ENCODE measurements at regions not wholly inside any gene's neighbourhood (a gene's known extent, or its start where the extent isn't known, plus 50 kb on each side); places are given as distances from the start of the nearest gene placed in this dataset.
"Not testable (repeated sequence)": the region's sequence is repeated elsewhere in the genome, so short reads cannot be mapped to it uniquely, and the experiment has no call there.

DNA sequence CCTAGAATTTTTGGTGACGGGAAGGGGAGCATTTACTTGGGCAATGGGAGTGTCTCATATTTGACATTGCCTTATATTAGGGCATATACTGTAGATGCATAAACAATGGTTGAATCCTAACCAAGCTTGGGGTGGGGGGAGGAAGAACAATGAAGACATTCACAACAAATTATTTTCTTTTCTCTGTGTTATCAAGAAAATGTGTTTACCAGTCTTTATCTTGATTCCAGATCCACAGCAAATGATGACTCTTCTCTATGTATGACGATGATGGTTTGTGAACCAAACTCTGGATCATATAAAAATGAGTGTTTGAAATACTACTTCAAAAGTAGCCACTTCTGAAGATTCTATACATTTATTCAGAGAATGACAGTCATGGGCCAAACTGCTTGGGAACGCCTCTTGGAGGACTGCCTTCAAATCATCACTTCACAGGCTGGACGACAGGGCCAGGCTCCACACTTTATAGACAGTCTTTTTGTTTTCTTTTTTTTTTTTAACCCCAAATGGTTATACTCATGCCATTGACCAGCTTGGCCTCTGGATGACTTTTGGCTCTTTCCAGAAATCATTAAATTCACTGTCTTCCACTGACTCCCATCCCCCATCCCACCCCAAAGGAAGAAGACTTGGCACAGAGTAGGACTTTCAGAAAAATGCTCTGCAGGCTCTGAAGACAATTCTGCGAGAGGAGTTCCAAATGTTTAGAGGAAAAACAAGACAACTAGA lies 123.8 kb upstream of the LIFR start:
- no peak for DNase-seq
- ATAC-seq: no peak

DNA sequence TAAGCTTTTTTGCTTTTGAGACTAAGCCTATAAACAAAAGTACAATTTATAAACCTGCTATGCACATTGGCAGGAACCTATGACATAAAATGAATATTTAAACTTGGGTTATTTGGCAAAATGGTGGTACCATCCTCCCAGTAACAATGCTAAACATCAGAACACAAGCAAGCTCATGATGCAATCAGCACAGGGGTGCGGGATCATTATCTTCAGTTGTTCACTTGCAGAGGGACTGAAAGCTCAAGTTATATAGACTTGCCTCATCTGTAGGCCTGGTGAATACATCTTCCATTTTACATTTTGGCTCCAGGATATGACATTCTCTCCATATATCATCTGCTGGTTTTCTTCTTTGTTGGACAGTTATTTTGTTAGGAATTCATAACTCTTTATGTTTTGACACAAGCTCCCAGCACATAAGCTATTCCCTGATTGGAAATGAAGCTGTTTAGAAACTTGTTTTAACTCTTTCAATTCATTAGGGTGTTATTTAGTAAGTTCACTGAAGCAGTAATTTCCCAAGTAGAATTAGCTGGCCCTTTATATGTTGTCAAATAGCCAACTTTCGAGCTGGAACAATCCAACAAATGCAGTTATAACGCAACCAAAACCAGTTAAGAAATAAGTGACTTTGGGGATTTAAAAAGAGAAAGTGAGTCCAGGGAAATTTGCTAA lies 124.7 kb upstream of the LIFR start:
- no peak for DNase-seq

DNA sequence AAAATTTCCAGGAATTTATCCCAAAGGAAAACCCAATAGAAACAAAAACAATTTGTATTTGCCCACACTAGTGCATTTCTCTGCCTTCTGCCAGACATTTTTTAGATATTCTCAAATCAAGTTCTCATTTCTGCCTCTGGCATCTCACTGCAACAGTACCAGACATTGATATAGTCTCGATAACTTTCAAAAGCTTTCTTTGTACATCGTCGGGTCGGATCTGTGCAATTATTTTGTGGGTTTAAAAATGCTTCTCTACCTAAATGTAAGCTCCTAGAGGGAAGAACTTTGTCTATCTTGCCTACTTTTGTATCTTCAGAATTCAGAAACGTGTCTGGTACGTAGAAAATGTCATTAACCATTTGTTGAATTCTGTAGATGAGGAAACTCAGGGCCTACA lies 125.5 kb upstream of the LIFR start:
- DNase-seq: no peak
- ATAC-seq: no peak

More for the DNA sequence above, 124.7 kb upstream of the LIFR start:
- no peak for ATAC-seq

DNA sequence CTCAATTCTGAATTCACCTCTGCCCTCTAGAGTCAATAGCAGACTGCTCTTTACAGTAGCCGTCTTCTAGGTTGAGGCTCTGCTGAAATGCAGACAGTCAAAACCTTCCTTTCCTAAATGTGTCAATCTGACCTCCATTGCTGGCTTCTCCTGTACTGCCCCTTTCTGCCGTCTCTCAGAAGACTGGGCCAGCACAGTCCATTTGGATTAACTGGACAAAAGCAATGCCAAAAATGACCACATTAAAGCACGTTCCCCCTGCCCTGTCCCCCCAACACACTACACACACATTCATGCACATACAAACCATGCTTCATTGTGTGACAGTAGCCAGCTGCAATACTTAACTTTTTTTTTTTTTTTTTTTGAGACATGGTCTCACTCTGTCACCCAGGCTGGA lies 130.2 kb upstream of the LIFR start:
- ATAC-seq: no peak
- DNase-seq: no peak

DNA sequence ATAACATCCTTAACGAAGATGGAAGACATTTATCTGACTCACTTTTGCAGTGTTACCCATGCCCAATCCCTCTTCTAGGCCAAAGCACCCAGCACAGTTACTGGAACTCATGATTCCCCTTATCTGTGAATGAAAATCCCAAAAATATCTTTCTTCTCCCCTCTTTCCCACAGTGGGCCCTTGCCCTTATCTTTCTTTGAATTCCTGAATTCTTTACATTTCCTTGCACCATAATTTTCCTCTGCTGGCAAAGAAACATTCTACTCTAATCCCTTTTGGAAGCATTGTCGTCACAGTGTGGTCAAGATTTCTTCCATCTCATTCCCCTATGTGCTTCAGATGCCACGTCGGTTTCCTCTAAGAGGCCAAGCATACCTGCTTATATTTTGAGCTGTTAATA lies 135.9 kb upstream of the LIFR start:
- ATAC-seq (no peak), DNase-seq (no peak)

DNA sequence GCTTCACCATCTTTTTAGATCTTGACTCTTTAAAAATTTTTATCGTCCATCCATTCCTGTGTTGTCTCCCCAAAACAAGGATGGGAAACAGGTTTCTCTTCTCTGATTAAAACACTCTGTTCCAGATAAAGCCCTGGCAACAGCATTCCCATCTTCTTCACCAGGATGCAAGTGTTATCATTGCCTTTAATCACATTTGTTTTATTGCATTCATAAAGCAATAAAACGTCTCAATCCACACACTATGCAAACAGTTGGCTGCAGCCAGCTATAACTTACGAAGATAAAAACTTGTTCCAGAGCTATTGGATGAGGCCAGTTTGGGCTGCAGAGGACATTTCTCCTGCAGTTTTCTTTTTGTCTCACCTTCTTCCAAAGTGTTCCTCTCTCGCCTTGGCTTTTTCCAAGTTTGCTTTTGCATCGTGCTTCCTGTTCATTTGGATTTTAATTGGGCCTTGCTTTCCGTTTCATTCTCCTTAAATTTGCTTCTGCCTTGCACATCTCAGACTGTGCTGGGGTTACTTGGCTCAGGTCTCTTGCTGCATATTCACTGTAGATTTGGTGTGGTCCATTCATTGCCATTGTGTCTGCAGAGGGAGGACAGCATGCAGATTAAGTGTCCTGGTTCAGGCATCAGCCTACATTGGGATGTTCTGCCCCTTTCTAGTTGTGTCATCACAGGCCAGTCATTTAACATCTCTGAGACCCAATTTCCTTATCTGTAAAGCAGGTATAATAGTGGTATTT lies 136.5 kb upstream of the LIFR start:
- DNase-seq: no peak
- no peak for ATAC-seq

DNA sequence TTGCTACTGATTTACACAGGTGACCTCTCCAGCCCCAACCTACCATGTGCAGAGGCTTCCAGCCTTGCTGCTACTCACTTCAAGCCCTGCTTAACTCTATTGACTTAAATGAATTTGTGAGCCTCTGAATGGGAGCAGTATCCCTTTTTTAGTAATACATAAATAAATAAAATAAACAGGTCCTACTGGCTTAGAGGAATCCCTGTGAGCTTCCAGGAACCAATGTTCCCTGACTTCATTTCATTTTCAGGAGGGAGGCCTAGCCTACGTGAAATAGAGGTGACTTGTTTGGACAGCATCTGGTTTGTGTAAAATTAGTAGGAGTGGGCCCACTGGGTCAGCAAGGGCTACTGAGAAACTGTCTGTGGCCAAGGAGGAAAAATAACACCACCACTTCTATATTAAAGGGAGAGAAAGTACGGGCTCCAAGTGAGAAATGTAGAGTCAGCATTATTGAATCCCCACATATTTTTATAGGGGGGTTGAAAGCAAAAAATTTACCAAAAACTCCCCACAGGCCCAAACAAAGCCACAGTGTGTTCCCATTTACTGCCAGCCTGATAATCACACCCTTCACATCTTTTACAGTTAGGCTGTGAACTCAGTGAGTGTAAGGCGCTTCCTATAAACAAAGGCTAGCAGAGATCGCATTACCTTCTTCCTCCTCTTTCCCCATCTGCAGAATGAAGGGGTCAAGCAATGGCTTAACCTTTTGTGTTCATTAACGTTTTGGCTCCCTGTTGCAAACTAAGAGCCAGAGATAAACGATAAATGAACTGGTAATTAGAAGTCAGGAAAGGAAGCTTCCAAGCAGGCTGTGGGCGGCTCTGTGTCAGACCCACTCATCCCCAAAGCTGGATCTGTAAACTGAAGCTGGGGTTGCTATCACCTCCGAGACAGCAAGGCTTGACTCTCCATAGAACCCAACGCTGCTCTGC lies 138.8 kb upstream of the LIFR start:
- ATAC-seq: no peak
- DNase-seq: no peak

DNA sequence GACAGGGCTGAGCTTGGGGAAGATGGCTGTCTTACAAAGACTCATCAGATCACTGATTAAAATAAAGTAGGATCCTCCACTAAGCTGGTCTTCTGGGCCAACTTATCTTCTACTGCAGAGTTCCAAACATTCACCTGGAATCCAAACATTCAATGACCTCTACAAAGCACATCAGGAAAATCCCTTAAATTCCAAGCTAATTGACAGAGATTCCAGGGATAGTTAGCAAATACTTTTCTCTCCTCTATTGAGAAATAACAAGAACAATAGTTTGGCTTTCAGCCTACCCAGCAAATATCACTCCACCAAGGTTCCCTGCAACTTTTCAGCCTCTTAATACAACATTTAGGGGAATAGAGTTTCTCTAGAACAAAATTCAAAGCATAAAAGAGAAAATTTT lies 140.6 kb upstream of the LIFR start:
- no peak for DNase-seq
- no peak for ATAC-seq

DNA sequence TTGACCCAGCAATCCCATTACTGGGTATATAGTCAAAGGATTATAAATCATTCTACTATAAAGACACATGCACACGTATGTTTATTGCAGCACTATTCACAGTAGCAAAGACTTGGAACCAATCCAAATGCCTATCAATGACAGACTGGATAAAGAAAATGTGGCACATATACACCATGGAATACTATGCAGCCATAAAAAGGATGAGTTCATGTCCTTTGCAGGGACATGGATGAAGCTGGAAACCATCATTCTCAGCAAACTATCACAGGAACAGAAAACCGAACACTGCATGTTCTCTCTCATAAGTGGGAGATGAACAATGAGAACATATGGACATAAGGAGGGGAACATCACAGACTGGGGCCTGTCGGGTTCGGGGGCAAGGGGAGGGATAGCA lies 140.3 kb upstream of the OSMR start:
- DNase-seq, ATAC-seq: not testable (repeated sequence)

DNA sequence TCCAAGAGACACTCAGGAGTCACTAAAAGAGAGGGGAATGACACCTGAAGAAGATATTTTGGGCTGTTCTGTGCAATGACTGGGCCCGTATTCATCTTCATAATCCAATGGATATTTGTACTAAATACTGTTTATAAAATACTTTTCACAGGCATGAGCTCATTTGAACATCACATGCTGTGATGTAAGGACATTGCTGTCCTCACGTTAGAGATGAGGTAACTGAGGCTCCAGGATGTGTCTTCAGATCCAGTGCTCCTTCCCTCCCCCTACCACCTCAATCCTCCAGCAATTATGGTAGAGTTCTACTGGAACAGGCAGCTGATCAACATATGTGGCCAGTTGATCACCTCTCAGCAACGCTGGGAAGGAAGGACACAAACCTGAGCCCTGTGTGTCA lies 139.4 kb upstream of the OSMR start:
- DNase-seq: no peak
- no peak for ATAC-seq

DNA sequence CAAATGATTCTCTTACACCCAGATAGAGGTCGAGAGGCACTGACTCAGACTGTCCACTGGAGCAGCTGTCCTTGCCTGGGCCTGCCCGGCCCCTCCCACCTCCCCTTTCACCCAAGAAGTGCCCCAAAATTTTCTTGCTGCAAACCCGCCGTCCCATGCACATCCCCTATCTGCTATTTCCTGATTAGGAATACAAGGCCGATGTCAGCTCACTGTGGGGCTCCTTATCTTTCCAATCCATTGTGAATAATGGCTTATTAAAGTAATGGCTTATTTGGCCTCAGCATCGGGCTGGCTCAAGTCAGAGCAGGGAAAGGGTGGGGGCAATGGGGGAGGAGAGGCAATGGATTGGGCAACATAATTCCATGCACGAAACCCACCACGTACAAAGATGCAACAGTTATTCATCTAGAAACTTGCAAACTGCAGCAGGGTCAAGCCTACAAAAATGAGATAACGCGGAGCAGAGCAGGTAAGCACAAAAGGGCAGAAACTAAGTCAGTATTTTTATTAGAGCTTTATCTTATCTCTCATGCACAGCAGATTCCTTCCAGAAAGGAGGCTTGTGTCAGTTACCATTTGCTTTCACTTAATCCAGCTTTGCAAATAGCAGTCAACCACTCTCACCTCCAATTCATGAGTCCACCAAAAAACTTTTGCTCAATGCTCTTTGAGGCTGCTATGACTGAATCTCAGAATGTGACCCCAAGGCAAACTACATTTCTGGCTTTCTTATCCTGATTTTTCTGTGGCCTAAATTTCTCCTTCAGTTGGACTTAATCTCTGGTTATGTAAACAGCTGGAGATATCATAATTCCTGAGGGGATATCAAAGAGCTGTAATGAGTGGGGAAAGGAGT lies 138.2 kb upstream of the OSMR start:
- DNase-seq (no peak), ATAC-seq (no peak)

DNA sequence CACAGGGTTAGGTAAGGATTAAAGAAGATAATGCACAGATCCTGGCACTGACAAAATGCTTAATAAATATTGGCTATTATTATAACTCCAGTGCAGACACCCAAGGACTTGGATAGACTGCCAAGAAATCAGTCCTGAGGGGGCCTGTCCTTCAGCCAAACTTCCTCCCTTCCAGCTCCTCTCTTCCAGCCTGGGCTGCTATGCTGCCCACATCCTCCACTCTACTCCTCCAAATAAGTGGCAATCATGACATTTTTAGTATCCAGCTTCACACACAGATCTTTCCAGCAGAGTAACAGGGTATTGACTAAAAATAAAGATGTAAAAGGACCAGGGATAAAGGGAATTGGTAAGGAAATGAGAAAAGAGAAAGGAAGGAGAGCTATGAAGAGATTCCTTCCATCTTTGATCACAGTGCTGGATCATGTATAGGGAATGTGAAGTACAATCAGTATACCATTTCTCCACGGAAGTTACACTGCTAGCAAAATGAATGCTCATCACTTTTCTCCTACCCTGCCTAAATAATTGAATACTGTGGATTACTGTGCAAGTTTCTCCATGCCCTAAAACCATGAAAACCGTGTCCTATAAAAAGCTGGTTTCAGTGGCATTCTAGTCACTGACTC lies 136.0 kb upstream of the OSMR start:
- ATAC-seq (no peak), DNase-seq (no peak)

DNA sequence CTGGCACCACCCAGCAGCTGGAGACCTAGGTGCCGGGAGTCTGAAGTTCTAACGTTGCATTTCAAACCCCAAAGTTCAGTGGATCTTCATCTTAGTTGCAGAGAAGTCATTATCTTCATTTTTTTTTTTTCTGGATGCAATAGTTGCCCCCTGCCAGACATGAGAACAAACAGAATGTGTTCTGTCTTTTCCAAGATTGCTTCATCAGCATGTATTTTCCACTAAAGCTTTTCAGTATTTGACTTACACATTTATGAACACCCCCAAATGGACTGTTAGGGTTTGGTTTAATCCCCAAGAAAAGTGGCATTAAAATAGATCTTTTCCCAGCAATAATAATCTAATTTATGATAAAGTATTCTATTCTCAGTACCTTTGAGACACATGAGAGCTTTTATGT lies 135.2 kb upstream of the OSMR start:
- ATAC-seq (no peak), DNase-seq (no peak)

DNA sequence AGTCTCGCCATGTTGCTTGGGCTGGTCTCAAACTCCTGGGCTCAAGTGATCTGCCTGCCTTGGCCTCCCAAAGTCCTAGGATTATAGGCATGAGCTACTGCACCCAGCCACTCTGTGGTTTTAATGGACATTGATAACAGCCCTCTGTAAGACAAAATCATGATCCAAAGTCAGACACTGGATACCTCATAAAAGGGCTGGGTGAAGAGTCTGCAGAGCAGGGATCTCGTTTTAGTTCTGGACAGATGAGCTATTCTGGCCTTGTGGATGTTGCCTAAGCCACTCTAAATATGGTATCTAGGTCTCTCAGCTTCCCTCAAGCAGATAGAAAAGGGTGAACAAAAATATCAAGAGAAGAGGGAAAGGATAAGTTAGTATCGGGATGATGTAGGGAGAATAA lies 133.4 kb upstream of the OSMR start:
- DNase-seq: no peak
- ATAC-seq: no peak

DNA sequence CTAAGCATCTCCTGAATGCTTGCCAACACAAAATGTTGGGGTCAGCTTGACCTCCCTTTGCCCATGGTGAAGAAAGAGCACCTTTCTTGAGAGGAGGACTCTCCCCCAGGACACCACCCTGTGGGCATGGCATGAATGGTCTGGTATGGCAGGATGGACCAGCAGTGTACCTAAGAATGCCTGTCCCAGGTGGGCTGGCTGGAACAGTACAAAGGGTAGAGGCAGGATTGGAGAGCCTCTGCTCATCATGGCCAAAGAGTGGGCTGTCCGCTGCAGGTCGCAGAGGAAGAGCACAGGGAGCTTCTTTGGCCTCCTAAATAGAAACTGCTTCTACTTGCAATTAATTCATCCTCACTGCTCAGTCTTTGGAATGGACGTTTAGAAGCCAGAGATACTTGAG lies 131.6 kb upstream of the OSMR start:
- no peak for ATAC-seq
- DNase-seq: no peak

DNA sequence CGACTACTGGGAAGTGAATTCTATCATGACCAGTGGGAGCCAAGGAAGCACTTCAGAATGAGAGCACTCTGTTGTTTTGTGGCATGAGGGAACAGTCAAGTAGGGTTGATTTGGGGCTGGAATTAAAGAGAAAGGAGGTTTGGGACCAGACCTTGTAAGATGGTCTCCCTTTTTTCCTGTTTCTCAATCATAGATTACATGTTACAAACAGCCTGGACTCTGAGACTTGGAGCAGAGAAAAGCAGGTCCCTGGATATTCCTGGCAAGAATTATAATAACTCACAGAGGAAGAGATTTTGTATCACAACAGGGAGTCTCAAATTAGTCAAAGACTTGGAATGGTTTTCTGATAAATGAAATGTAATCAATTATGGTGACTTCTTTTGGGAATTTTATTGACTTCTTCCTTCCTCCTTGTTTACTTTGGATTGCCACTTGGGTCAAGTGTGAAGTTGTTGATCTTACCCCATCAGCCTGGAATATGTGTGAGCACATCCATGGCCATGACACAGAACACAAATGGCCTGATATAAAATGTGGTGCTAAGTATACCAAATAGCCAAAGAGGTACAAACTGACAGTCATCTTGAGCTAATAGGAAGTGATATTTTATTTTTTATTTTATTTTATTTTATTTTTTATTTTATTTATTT lies 131.0 kb upstream of the OSMR start:
- no peak for DNase-seq
- ATAC-seq: no peak

DNA sequence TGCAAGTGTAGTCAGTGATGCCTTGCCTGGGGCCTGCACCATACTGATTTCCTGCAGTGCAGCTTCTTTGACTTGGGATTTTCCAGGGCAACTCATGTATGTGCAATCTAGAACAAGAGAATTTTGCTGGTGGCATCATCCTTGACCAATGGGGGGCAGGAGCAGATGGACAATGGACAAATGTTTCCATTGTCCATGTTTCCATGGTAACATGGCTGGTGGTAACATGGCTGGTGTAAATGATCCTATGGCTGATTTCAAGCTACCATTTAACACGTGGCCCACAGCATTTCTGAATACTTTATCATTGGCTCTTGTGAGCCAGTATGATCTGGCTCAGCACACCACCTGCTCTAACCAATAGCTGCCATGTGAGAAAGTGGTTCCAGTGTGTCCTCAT lies 130.1 kb upstream of the OSMR start:
- DNase-seq: no peak

DNA sequence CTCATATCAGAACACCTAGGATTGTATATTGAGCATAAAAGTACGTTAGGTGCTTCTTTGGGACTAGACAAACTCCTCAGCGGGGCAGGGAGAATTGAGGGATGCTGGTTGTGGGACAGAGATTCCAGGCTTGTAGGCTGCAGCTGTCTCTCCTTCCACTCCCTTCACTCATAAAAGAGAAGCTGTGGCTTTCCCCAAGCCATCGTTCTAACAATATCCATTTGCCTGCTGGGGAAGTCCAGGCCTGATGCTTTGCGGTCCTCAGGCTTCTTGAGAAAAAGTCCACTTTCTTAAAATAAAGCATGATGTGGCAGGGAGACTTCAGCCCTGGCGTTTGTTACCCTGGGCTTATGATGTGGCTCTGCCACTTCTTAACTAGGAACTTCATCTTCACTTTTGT lies 129.3 kb upstream of the OSMR start:
- ATAC-seq (no peak), DNase-seq (no peak)

More for the DNA sequence above, 130.1 kb upstream of the OSMR start:
- no peak for ATAC-seq

DNA sequence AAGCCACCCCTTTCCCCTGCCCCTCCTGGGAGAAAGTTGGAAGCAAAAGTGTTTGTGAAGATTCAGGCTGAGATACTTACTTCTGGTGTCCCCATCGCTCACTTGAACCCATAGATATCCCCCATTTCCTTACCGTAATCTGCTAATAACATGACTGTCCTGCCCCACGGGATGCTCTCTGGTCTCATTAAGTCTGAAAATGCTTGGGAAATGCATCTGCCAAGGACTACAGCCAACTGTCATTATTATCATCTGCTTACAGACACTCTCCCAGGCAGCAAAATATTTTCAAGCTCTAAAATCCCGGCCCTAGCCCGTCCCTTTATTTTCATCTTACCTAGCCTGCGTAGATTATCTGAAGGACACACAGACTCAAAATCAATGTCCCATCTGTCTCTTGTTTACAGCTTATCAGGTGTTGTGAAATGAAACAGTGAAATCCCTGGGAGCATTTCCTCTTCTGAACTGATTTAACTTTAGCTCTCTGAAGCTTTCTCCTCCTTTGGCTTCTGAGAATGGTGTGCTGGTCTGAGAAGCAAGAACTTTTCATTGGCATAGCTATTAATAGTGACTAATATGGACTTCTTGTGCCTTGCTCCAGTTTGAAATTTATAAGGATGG lies 126.9 kb upstream of the OSMR start:
- ATAC-seq: no peak
- DNase-seq: no peak

DNA sequence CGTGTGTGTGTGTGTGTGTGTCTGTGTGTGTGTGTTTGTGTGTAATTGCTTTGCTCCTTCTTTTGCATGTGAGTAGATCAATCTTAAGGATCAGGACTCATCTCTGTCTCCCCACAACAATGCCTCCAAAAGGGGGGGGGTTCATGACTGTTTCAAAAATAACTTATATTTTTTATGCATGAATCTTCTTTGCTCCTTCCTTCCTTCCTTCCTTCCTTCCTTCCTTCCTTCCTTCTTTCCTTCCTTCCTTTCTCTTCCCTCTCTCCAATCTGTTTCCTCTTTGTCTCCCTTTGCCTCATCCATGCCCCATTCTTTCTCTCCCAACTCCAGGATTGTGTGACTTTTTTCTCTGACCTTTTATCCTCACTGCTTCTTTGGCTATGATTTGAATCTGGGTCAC lies 126.4 kb upstream of the OSMR start:
- DNase-seq: no peak
- ATAC-seq: no peak

All from stimulated activated naive CD8-positive, alpha-beta T cell treated with anti-CD3 and anti-CD28 coated beads, Interleukin-15, Interleukin-2, amounts not matched to agents 100 U/mL and 50 U/mL, for 24 hours (primary cell).